Neural progenitor cell (in vitro differentiated cells): ENCODE measurements at regions not wholly inside any gene's neighbourhood (a gene's known extent, or its start where the extent isn't known, plus 50 kb on each side); places are given as distances from the start of the nearest gene placed in this dataset.

ENCODE experiments used
- DNase-seq: peaks from one replicate; pipeline ENCODE4 v3.0.0-alpha.2; 2016; ENCODE audit warnings: low spot score
- H2AFZ ChIP-seq: fragments of 200-600 bp; sonication (generic); replicated peaks from 2 replicates; pipeline ENCODE4 v1.6.1; 2016; ENCODE audit warnings: antibody characterized with exemption
- H3F3A ChIP-seq: fragments of 200-600 bp; sonication (generic); 2 replicates; pipeline ENCODE4 v1.6.1; 2016; ENCODE audit warnings: antibody characterized with exemption, low read depth
- H3K27ac ChIP-seq: fragments of 200-600 bp; sonication (generic); 2 replicates; pipeline ENCODE4 v1.5.1; 2016; ENCODE audit warnings: mild to moderate bottlenecking
- H3K27me3 ChIP-seq: fragments of 200-600 bp; sonication (generic); 2 replicates; pipeline ENCODE4 v1.6.1; 2016; ENCODE audit warnings: mild to moderate bottlenecking, moderate library complexity
- H3K36me3 ChIP-seq: fragments of 200-600 bp; sonication (generic); 2 replicates; pipeline ENCODE4 v1.5.1; 2016
- H3K4me1 ChIP-seq: fragments of 200-600 bp; sonication (generic); 2 replicates; pipeline ENCODE4 v1.6.1; 2016; ENCODE audit warnings: mixed run types
- H3K4me2 ChIP-seq: fragments of 200-600 bp; sonication (generic); 2 replicates; pipeline ENCODE4 v1.6.1; 2016
- H3K4me3 ChIP-seq: fragments of 200-600 bp; sonication (generic); 2 replicates; pipeline ENCODE4 v1.5.1; 2016
- H3K79me2 ChIP-seq: fragments of 200-600 bp; sonication (generic); 2 replicates; pipeline ENCODE4 v1.6.1; 2016; ENCODE audit warnings: low read depth
- H3K9ac ChIP-seq: fragments of 200-600 bp; sonication (generic); 2 replicates; pipeline ENCODE4 v1.6.1; 2016
- H3K9me3 ChIP-seq: fragments of 200-600 bp; sonication (generic); 2 replicates; pipeline ENCODE4 v1.5.1; 2016; ENCODE audit warnings: low read depth
- H4K20me1 ChIP-seq: fragments of 200-600 bp; sonication (generic); 2 replicates; pipeline ENCODE4 v1.6.1; 2016; ENCODE audit warnings: low read depth
- H3K27ac Mint-ChIP-seq: 3 replicates; pipeline ENCODE4 v1.8.0; 2021; ENCODE audit warnings: mixed read lengths
- H3K27me3 Mint-ChIP-seq: 2 replicates; pipeline ENCODE4 v1.8.0; 2022; ENCODE audit warnings: low read depth, mild to moderate bottlenecking, inconsistent platforms, moderate library complexity, mixed read lengths; ENCODE audit not compliant: insufficient read depth
- H3K36me3 Mint-ChIP-seq: 3 replicates; pipeline ENCODE4 v1.8.0; 2021; ENCODE audit warnings: mixed read lengths
- H3K4me1 Mint-ChIP-seq: 3 replicates; pipeline ENCODE4 v1.8.0; 2021; ENCODE audit warnings: mixed read lengths
- H3K4me3 Mint-ChIP-seq: 3 replicates; pipeline ENCODE4 v1.8.0; 2021; ENCODE audit warnings: mild to moderate bottlenecking, moderate library complexity, mixed read lengths
- H3K9me3 Mint-ChIP-seq: 3 replicates; pipeline ENCODE4 v1.8.0; 2020; ENCODE audit warnings: mixed read lengths
- EZH2 ChIP-seq: fragments of 200-600 bp; sonication (generic); IDR thresholded peaks from 2 replicates; pipeline ENCODE4 v1.6.1; 2017; ENCODE audit warnings: antibody characterized with exemption, mild to moderate bottlenecking, moderate library complexity
- EZH2phosphoT487 ChIP-seq: fragments of 200-600 bp; sonication (generic); IDR thresholded peaks from 2 replicates; pipeline ENCODE4 v1.6.1; 2017; ENCODE audit warnings: antibody characterized with exemption
- TF ChIP-seq, protein P1 (sequence below): fragments of 200-600 bp; sonication (generic); IDR thresholded peaks from 2 replicates; pipeline ENCODE4 v1.5.1; 2017; ENCODE audit warnings: antibody characterized with exemption, mild to moderate bottlenecking

DNA sequence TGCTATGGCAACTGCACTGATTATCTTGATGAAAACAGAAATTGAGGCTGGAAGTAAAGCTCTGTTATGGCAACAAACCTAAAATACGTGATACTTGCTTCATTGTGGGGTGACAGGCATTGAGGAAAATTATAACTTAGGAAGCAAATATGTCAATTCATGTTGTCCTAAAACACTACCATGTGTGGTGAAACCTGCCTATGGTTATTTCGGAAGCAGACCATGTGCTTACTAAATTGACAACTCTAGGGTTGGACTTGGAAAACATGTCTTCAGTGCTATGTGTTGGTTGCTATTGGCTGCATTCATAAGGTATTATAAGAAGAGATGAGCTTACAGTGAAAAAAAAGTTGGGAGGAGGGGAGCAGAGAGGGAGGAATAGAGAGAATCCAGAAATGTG is 55.0 kb upstream of the C14orf132 start:
- peaks cover 17% of the 10 kb centered on the region for H3K4me1 Mint-ChIP-seq
- Histone ChIP-seq H3K36me3 (no peaks in the 10 kb centered on the region), H3K4me2 (no peak overlapping the region), H3K79me2 (no peaks in the 10 kb centered on the region), H3K9ac (no peak overlapping the region), H3K4me1 (peaks cover 4% of the 10 kb centered on the region), H3K9me3 (no peaks in the 10 kb centered on the region), H3K27ac (no peak overlapping the region), H3F3A (peaks cover 9% of the 10 kb centered on the region), H2AFZ (no peak overlapping the region), H3K27me3 (peaks cover 8% of the 10 kb centered on the region), H3K4me3 (no peak overlapping the region), H4K20me1 (no peaks in the 10 kb centered on the region)
- H3K9me3 Mint-ChIP-seq: peaks cover 10% of the 10 kb centered on the region
- DNase-seq: no peak
- H3K27me3 Mint-ChIP-seq: peaks cover 4% of the 10 kb centered on the region
- no peaks in the 10 kb centered on the region for H3K36me3 Mint-ChIP-seq
- no peak overlapping the region for H3K27ac Mint-ChIP-seq
- no peak overlapping the region for H3K4me3 Mint-ChIP-seq
- TF ChIP-seq EZH2: no peak
- TF ChIP-seq, protein P1, sequence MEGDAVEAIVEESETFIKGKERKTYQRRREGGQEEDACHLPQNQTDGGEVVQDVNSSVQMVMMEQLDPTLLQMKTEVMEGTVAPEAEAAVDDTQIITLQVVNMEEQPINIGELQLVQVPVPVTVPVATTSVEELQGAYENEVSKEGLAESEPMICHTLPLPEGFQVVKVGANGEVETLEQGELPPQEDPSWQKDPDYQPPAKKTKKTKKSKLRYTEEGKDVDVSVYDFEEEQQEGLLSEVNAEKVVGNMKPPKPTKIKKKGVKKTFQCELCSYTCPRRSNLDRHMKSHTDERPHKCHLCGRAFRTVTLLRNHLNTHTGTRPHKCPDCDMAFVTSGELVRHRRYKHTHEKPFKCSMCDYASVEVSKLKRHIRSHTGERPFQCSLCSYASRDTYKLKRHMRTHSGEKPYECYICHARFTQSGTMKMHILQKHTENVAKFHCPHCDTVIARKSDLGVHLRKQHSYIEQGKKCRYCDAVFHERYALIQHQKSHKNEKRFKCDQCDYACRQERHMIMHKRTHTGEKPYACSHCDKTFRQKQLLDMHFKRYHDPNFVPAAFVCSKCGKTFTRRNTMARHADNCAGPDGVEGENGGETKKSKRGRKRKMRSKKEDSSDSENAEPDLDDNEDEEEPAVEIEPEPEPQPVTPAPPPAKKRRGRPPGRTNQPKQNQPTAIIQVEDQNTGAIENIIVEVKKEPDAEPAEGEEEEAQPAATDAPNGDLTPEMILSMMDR: no peak
- no peak for TF ChIP-seq EZH2phosphoT487
